ENCODE measurements at regions not wholly inside any gene's neighbourhood (a gene's known extent, or its start where the extent isn't known, plus 50 kb on each side); places are given as distances from the start of the nearest gene placed in this dataset.

DNA sequence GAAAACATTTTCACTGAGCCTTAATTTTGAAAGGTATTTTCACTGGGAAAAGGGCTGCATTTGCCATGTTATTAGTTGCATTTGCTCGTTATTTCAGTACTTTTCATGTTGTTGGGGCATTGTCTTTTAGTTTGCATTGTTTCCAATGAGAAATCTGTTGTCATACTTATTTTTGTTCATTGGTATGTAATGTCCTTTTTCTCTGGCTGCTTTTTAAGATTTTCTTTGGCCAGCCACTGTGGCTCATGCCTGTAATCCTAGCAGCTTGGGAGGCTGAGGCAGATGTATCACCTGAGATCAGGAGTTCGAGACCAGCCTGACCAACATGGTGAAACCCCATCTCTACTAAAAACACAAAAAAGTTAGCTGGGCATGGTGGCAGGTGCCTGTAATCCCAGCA, 379.9 kb downstream of the SAMD5 start:
- TF ChIP-seq POLR2A (IDR thresholded peaks at IDR 0.05) = no peak
- TF ChIP-seq, protein P1, sequence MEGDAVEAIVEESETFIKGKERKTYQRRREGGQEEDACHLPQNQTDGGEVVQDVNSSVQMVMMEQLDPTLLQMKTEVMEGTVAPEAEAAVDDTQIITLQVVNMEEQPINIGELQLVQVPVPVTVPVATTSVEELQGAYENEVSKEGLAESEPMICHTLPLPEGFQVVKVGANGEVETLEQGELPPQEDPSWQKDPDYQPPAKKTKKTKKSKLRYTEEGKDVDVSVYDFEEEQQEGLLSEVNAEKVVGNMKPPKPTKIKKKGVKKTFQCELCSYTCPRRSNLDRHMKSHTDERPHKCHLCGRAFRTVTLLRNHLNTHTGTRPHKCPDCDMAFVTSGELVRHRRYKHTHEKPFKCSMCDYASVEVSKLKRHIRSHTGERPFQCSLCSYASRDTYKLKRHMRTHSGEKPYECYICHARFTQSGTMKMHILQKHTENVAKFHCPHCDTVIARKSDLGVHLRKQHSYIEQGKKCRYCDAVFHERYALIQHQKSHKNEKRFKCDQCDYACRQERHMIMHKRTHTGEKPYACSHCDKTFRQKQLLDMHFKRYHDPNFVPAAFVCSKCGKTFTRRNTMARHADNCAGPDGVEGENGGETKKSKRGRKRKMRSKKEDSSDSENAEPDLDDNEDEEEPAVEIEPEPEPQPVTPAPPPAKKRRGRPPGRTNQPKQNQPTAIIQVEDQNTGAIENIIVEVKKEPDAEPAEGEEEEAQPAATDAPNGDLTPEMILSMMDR (IDR thresholded peaks at IDR 0.05) = no peak
